ENCODE measurements at regions not wholly inside any gene's neighbourhood (a gene's known extent, or its start where the extent isn't known, plus 50 kb on each side); places are given as distances from the start of the nearest gene placed in this dataset.
A peak's percentile ranks its signal among the peaks of the same experiment; 100 is the strongest.

DNA sequence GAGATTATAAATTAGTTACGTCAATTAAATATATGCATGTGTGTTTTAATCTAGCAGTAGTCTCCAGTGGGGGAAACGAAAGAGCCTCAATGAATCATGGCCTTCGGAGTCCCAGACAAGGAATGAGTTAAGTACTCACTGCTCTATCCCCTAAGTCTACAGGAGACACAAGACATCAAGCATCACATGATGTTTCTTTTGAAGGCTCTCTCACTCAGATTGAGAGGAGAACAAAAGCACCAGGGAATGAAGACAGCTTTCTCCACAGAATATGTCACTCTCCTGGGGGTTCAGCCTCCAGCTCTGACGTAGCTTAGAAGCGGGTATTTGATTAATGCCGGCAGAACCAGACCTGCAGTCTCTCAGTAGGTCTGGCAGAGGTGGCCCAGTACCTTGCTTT is 381.4 kb downstream of the ACTL7B start:
- H3K9me3 ChIP-seq (ENCODE audit: control insufficient read depth, low read depth, low read length) = no peaks in the 10 kb centered on the region
- H3K4me3 ChIP-seq (ENCODE audit: control insufficient read depth in 2 of 3, extremely low read depth in 1 of 3, insufficient read depth in 2 of 3, low read depth in 1 of 3, low read length in 3 of 3) = no peak overlapping the region
- H3K79me2 ChIP-seq (ENCODE audit: control insufficient read depth, insufficient read depth, low read length) = no peaks in the 10 kb centered on the region
- dilution Hi-C loops (cut with MboI; ENCODE audit: extremely low pct_ligation_motif_present, low sequenced_read_pairs) = no loop called here
- H4K20me1 ChIP-seq (ENCODE audit: control insufficient read depth, extremely low read depth, insufficient read depth, low read length) = no peaks in the 10 kb centered on the region
- no peaks in the 10 kb centered on the region for H3K36me3 ChIP-seq (ENCODE audit: control insufficient read depth in 2 of 2, extremely low read depth in 1 of 2, insufficient read depth in 2 of 2, low read length in 2 of 2)
- H3K4me2 ChIP-seq (ENCODE audit: control insufficient read depth, extremely low read depth, insufficient read depth, low read depth, low read length) = no peak overlapping the region
- peaks cover 52% of the 10 kb centered on the region for H3K4me1 ChIP-seq (ENCODE audit: control insufficient read depth, extremely low read depth, insufficient read depth, low read length)
- no peak for DNase-seq (ENCODE audit: low read depth, low spot score)
- H3K27ac ChIP-seq (ENCODE audit: control insufficient read depth, insufficient read depth, low read length) = no peak overlapping the region
- no peak for TF ChIP-seq EZH2 (IDR thresholded peaks at IDR 0.05; ENCODE audit: low read length)
- TF ChIP-seq CTCF (optimal IDR thresholded peaks at IDR 0.05 in 1 of 3, IDR thresholded peaks at IDR 0.05 in 1 of 3, conservative IDR thresholded peaks at IDR 0.05 in 1 of 3; ENCODE audit: extremely low read depth in 1 of 3, insufficient read depth in 2 of 3, low read length in 3 of 3) = no peak
- H3K27me3 ChIP-seq (ENCODE audit: control insufficient read depth, extremely low read depth, insufficient read depth, low read length) = no peaks in the 10 kb centered on the region
- no peak for FAIRE-seq
- no peaks in the 10 kb centered on the region for H3K9me1 ChIP-seq (ENCODE audit: control insufficient read depth, extremely low read depth, insufficient read depth, low read length)
- H3K9ac ChIP-seq (ENCODE audit: control insufficient read depth, extremely low read depth, insufficient read depth, low read length) = no peak overlapping the region
- H2AFZ ChIP-seq (ENCODE audit: control insufficient read depth, low read length) = no peak overlapping the region

- no peaks in the 10 kb centered on the region for H3K9me3 ChIP-seq (ENCODE audit: control insufficient read depth, low read depth, low read length)
- no peaks in the 10 kb centered on the region for H3K79me2 ChIP-seq (ENCODE audit: control insufficient read depth, insufficient read depth, low read length)
- no peaks in the 10 kb centered on the region for H3K9me1 ChIP-seq (ENCODE audit: control insufficient read depth, extremely low read depth, insufficient read depth, low read length)
- peak overlapping the region; percentile 27 for H3K27ac ChIP-seq (ENCODE audit: control insufficient read depth, insufficient read depth, low read length)
- H3K4me1 ChIP-seq (ENCODE audit: control insufficient read depth, extremely low read depth, insufficient read depth, low read length) = peaks cover 45% of the 10 kb centered on the region
- H4K20me1 ChIP-seq (ENCODE audit: control insufficient read depth, extremely low read depth, insufficient read depth, low read length) = no peaks in the 10 kb centered on the region
- H3K27me3 ChIP-seq (ENCODE audit: control insufficient read depth, extremely low read depth, insufficient read depth, low read length) = no peaks in the 10 kb centered on the region
- no peaks in the 10 kb centered on the region for H3K36me3 ChIP-seq (ENCODE audit: control insufficient read depth in 2 of 2, extremely low read depth in 1 of 2, insufficient read depth in 2 of 2, low read length in 2 of 2)
- no peak for TF ChIP-seq EZH2 (IDR thresholded peaks at IDR 0.05; ENCODE audit: low read length)
- FAIRE-seq (peak; percentile 69), DNase-seq (ENCODE audit: low read depth, low spot score) (no peak)
- peak overlapping the region; percentile 16 for H3K9ac ChIP-seq (ENCODE audit: control insufficient read depth, extremely low read depth, insufficient read depth, low read length)
- H3K4me2 ChIP-seq (ENCODE audit: control insufficient read depth, extremely low read depth, insufficient read depth, low read depth, low read length) = peak overlapping the region; percentile 30
- H3K4me3 ChIP-seq (ENCODE audit: control insufficient read depth in 2 of 3, extremely low read depth in 1 of 3, insufficient read depth in 2 of 3, low read depth in 1 of 3, low read length in 3 of 3) = no peak overlapping the region
- dilution Hi-C loops (cut with MboI; ENCODE audit: extremely low pct_ligation_motif_present, low sequenced_read_pairs) = no loop called here
- H2AFZ ChIP-seq (ENCODE audit: control insufficient read depth, low read length) = no peak overlapping the region
Measured at GRCh38 chr9:108473209-108474112, 382.3 kb downstream of the ACTL7B start.

Data from keratinocyte (primary cell).